ENCODE measurements at regions not wholly inside any gene's neighbourhood (a gene's known extent, or its start where the extent isn't known, plus 50 kb on each side); places are given as distances from the start of the nearest gene placed in this dataset.
A peak's percentile ranks its signal among the peaks of the same experiment; 100 is the strongest.
"Not testable (repeated sequence)": the region's sequence is repeated elsewhere in the genome, so short reads cannot be mapped to it uniquely, and the experiment has no call there.

DNA sequence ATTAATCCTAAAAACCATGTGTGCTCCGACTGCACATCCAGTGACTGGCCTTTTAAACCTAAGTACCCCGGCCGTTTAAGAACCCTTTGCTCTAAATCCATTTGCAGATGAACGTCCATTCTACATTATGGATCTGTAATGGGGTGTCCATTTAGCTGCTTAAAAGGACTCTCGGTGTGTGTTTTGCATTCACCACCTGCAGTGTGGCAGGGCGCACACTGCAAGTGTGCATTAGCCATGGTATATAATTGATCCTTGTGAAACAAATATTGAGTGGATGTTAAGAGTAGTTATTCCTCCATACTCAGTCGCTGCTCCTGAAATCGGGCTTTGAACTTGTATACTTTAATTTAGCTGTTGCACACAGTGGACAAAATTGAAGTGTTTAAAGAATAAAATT, 190.1 kb upstream of the WWC1 start:
- no peak for ATAC-seq
- no peaks in the 10 kb centered on the region for H3K9me3 Mint-ChIP-seq (ENCODE audit: insufficient read depth)
- no peaks in the 10 kb centered on the region for H3K27me3 Mint-ChIP-seq (ENCODE audit: low read depth)
- no peaks in the 10 kb centered on the region for H3K4me1 Mint-ChIP-seq (ENCODE audit: low read depth)
- ChIA-PET POLR2A (no interaction called here), CTCF (no interaction called here)
- no peak overlapping the region for H3K4me3 Mint-ChIP-seq
- no peak overlapping the region for H3K27ac Mint-ChIP-seq
- DNase-seq: no peak
- no peaks in the 10 kb centered on the region for H3K36me3 Mint-ChIP-seq (ENCODE audit: low read depth)

DNA sequence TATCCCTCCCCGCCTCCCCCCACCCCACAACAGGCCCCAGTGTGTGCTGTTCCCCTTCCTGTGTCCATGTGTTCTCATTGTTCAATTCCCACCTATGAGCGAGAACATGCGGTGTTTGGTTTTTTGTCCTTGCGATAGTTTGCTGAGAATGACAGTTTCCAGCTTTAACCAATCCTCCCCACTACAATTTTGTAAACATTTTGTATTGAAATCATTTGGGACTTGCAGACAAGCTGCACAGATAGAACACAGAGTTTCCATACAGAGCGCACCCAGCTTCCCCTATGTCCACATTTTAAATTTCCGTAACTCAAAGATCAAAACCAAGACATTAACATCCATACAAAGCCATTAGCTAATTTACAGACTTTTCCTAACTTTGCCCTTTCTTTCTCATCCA, 188.4 kb upstream of the WWC1 start:
- H3K4me3 Mint-ChIP-seq; H3K27me3 Mint-ChIP-seq (ENCODE audit: low read depth); CTCF ChIA-PET; H3K27ac Mint-ChIP-seq; DNase-seq; POLR2A ChIA-PET; H3K36me3 Mint-ChIP-seq (ENCODE audit: low read depth); ATAC-seq; H3K9me3 Mint-ChIP-seq (ENCODE audit: insufficient read depth); H3K4me1 Mint-ChIP-seq (ENCODE audit: low read depth): not testable (repeated sequence)

DNA sequence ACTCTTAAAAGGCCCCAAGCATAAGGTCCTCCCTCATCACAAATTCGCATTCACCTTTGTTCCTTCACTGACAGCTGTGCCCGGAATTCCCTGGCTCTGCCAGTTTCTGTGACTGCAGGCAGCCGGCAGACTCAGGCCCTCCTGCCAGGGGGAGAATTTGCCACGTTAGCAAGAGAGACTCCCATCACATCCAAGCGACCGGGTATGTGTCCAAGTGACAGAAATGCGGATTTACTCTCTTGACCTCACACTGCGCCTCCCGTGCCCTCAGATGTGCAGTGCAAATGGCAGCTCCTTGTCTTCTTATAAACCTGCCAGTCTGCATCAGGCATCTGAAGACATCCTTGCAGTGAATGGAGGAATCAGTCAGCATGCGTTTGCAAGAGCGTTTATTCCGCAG, 187.1 kb upstream of the WWC1 start:
- Mint-ChIP-seq H3K27ac (no peak overlapping the region), H3K9me3 (ENCODE audit: insufficient read depth) (no peaks in the 10 kb centered on the region)
- POLR2A ChIA-PET: no interaction called here

DNA sequence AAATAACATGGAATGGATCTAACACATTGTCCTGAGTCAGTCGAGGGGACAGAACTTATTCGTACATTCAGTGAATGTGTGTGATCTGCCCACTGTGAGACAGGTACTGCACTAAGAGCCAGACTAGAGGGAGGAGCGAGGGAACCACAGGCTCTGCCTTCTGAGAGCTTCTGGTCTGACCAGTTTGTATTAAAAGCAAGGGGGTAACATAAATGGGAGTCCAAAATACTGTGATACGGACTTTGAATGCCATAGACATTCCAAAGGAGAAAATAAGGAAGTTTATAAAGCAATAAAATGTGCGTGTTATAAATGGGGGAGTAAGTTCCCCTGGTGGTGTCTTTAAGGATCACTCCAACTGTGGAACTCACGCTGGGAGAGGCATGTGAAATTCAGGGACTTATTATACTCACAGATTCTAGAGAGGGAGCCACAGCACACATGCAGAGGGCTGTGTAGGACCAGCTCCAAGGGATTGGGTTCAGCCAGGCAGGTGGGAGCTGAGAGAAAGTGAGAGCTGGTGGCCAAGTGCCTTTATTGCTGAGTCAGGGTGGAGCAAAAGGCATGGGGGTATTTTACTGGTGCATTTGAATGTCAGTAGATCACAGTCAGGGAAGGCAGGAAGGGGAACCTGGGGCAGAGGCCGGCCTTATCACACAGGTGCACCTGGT, 186.5 kb upstream of the WWC1 start:
- DNase-seq (no peak), ATAC-seq (no peak)
- Mint-ChIP-seq H3K27ac (no peak overlapping the region), H3K27me3 (ENCODE audit: low read depth) (no peaks in the 10 kb centered on the region), H3K9me3 (ENCODE audit: insufficient read depth) (no peaks in the 10 kb centered on the region), H3K4me3 (no peak overlapping the region), H3K36me3 (ENCODE audit: low read depth) (no peaks in the 10 kb centered on the region), H3K4me1 (ENCODE audit: low read depth) (no peaks in the 10 kb centered on the region)
- POLR2A ChIA-PET: no interaction called here
- CTCF ChIA-PET: no interaction called here

More for the DNA sequence above, 187.1 kb upstream of the WWC1 start:
- Mint-ChIP-seq H3K4me3 (no peak overlapping the region), H3K27me3 (ENCODE audit: low read depth) (no peaks in the 10 kb centered on the region), H3K4me1 (ENCODE audit: low read depth) (no peaks in the 10 kb centered on the region), H3K36me3 (ENCODE audit: low read depth) (no peaks in the 10 kb centered on the region)
- ATAC-seq: no peak
- CTCF ChIA-PET: no interaction called here
- no peak for DNase-seq

DNA sequence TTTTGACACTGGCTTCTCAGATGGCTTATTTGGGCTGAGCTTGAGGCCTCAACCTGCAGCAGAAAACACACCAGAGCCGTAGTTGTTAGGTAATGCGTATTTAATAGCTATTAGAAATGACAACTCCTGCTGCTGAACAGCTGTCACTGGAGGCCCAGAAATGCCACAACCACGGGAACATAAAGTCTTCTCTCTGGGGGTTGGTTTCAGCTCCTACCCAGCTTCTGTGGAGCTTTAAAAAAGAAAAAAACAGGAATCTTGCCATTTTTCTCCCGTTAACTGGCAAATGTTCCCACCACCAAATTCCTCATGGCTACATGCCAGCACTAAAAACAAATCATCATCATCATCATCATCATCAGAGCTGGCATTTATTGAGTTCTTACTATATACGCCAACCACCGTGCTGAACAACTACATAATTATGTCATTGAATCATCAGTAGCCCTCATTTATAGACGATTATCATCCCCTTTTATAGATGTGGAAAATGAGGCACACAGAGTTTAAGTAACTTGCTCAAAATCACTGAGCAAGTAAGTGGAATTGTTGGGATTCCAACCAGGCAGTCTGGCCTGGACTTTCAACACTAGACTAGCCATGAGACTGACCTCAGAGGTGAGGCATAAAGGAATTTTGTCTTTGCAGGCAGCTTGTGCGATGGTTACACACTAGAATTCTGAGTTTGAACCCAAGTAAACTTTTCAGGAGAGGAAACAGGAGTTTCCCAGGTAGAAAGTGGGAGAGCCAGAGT, 185.3 kb upstream of the WWC1 start:
- H3K4me3 Mint-ChIP-seq: no peak overlapping the region
- CTCF ChIA-PET: no interaction called here

DNA sequence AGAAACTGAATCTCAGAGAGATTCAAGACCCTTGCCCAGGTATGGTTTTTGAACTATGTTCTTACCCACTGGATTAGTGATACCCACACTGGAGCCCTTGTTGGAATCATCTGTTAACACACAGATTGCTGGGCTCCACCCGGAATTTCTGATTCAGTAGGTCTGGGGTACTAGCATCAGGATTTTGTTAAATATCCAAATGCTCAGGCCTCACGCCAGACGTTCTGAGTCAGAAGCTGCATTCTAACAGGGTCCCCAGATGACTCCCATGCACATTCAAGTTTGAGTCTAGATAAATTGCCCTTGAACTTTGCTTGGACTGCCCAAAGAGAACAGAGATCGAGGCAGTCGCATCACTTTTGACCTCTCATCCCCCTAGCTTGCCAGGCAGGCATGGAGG, 182.0 kb upstream of the WWC1 start:
- Mint-ChIP-seq H3K9me3 (ENCODE audit: insufficient read depth) (no peaks in the 10 kb centered on the region), H3K27me3 (ENCODE audit: low read depth) (no peaks in the 10 kb centered on the region), H3K27ac (no peak overlapping the region), H3K36me3 (ENCODE audit: low read depth) (no peaks in the 10 kb centered on the region), H3K4me3 (no peak overlapping the region), H3K4me1 (ENCODE audit: low read depth) (no peaks in the 10 kb centered on the region)
- no peak for DNase-seq
- CTCF ChIA-PET: no interaction called here
- no peak for ATAC-seq
- POLR2A ChIA-PET: interaction anchor here (0.7 kb wide), 1 partner anchor 130 kb away, joined by 4 read pairs; no protein-coding TSS in a partner anchor

More for the DNA sequence above, 185.3 kb upstream of the WWC1 start:
- ATAC-seq (no peak), DNase-seq (no peak)
- Mint-ChIP-seq H3K36me3 (ENCODE audit: low read depth) (no peaks in the 10 kb centered on the region), H3K9me3 (ENCODE audit: insufficient read depth) (no peaks in the 10 kb centered on the region), H3K27ac (no peak overlapping the region), H3K4me1 (ENCODE audit: low read depth) (no peaks in the 10 kb centered on the region), H3K27me3 (ENCODE audit: low read depth) (no peaks in the 10 kb centered on the region)
- POLR2A ChIA-PET: no interaction called here

DNA sequence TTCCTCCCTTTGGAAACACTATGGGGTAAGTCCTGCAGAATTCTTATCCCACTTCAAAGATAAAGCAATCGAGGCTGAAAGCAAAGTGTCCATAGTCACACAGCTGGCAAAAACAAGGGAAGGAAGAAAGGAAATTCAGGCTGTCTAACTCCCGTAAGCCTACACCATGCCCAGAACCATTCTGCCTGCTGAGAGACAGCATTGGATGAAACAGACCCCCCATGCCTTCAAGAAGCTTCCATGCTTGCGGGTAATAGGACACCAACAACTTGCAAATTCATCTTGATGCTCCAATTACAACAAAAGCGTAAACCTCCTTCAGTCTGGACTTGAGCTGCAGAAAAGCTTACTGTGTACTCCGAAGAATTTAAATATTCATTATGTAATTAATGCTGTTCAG, 181.1 kb upstream of the WWC1 start:
- H3K4me1 Mint-ChIP-seq (ENCODE audit: low read depth): no peaks in the 10 kb centered on the region
- DNase-seq (no peak), ATAC-seq (no peak)
- no peaks in the 10 kb centered on the region for H3K36me3 Mint-ChIP-seq (ENCODE audit: low read depth)
- ChIA-PET CTCF (no interaction called here), POLR2A (no interaction called here)
- no peaks in the 10 kb centered on the region for H3K9me3 Mint-ChIP-seq (ENCODE audit: insufficient read depth)
- H3K27ac Mint-ChIP-seq: no peak overlapping the region
- H3K27me3 Mint-ChIP-seq (ENCODE audit: low read depth): no peaks in the 10 kb centered on the region
- no peak overlapping the region for H3K4me3 Mint-ChIP-seq

DNA sequence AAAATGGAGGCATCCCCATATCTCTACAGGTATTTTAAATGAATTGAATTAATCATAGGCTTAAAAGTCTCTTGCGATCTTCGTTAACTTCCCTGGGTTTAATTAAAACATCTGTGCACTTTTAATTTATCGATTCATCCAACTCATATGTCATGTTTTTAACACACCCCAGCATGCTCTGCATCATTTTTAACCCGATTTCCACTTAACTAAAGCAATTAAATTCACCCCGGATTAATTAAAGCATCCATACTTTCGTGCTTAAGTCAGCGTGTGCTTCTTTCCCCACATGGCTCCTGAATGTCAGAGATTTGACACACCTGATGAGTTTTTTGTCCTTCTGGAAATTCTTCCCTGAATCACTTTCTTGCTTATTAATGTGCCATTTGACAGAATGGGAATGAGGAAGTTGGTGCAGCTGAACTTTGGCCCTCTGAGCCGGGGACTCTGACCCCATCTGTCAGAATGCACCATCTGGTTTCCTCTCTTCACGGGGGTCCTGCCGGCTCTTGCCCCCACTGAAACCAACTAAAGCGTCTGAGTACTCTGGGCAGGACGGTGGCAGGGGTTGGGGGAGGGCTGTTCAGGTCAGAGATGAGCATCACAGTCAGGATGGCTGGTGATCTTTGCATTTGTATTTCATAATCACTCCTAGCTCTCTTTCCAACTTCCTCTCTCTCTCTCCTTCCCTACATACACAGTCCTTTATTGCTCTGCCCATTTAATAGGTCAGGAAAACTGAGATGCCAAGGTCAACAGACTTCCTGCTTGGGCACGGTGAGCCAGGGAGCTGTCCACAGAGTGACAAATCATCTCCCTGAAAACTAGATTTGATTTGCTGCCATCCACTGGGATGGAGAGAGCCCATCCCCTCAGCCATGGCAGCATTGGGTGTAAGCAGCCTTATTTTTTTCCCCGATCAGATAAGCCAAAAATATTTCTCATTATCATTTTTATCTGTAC, 180.3 kb upstream of the WWC1 start:
- H3K36me3 Mint-ChIP-seq (ENCODE audit: low read depth): no peaks in the 10 kb centered on the region
- H3K4me3 Mint-ChIP-seq: no peak overlapping the region
- H3K27ac Mint-ChIP-seq: no peak overlapping the region
- ChIA-PET POLR2A (no interaction called here), CTCF (no interaction called here)
- H3K27me3 Mint-ChIP-seq (ENCODE audit: low read depth): no peaks in the 10 kb centered on the region
- H3K4me1 Mint-ChIP-seq (ENCODE audit: low read depth): no peaks in the 10 kb centered on the region
- ATAC-seq: no peak
- H3K9me3 Mint-ChIP-seq (ENCODE audit: insufficient read depth): no peaks in the 10 kb centered on the region
- DNase-seq: no peak

DNA sequence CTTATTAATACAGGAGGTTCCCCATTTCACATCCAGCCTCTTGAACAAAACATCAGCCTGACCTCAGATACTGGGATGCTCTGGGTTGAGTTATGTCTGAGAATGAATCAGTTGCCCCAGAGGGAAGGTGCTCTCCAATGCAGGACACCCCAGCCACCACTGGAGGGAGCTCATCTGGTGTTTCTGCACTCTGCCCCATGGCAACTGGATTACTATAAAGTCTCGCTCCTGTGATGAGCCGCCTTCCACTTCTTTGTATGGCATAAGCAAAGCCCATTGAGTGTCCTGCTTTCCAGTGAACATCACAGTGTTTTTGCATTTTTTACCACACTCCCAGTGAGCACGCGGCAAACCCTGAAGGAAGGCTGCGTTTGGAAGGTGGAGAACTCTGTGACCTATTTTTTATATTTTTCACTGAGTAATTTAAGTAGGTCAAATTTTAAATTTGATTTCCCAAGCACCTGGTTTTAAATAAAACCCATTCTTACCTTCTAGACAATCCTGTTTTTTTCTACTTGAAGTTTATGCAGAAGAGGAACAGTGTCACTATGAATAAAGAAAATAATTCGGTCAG, 176.9 kb upstream of the WWC1 start:
- ATAC-seq (no peak), DNase-seq (peak; percentile 47)
- no peak overlapping the region for H3K27ac Mint-ChIP-seq
- ChIA-PET POLR2A (no interaction called here), CTCF (interaction anchor here (0.9 to 1.4 kb wide), 2 partner anchors 33 to 105 kb away, joined by 3 to 11 read pairs; no protein-coding TSS in a partner anchor)
- H3K4me3 Mint-ChIP-seq: no peak overlapping the region
- no peaks in the 10 kb centered on the region for H3K4me1 Mint-ChIP-seq (ENCODE audit: low read depth)
- H3K27me3 Mint-ChIP-seq (ENCODE audit: low read depth): no peaks in the 10 kb centered on the region
- H3K36me3 Mint-ChIP-seq (ENCODE audit: low read depth): no peaks in the 10 kb centered on the region
- H3K9me3 Mint-ChIP-seq (ENCODE audit: insufficient read depth): no peaks in the 10 kb centered on the region

DNA sequence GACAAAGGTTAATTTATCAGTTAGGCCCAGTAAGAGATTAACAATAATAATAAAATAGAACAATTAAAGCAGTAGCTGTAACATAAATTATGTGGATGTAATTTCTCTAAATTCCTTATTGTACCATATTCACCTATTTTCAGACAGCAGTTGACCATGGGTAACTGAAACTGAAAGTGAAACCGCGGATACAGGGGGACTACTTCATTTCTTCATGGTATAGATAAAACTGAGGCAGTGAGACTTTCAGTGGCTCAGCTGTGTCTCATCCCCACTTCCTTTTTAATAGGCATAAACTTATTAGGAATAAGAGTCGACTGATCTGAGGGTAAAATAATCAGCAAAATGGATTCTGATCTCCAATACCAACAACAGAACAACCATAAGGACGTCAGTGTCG, 174.0 kb upstream of the WWC1 start:
- CTCF ChIA-PET: no interaction called here
- DNase-seq (no peak), ATAC-seq (no peak)
- Mint-ChIP-seq H3K4me1 (ENCODE audit: low read depth) (no peaks in the 10 kb centered on the region), H3K27ac (no peak overlapping the region), H3K27me3 (ENCODE audit: low read depth) (no peaks in the 10 kb centered on the region), H3K4me3 (no peak overlapping the region), H3K36me3 (ENCODE audit: low read depth) (no peaks in the 10 kb centered on the region), H3K9me3 (ENCODE audit: insufficient read depth) (no peaks in the 10 kb centered on the region)
- POLR2A ChIA-PET: no interaction called here

DNA sequence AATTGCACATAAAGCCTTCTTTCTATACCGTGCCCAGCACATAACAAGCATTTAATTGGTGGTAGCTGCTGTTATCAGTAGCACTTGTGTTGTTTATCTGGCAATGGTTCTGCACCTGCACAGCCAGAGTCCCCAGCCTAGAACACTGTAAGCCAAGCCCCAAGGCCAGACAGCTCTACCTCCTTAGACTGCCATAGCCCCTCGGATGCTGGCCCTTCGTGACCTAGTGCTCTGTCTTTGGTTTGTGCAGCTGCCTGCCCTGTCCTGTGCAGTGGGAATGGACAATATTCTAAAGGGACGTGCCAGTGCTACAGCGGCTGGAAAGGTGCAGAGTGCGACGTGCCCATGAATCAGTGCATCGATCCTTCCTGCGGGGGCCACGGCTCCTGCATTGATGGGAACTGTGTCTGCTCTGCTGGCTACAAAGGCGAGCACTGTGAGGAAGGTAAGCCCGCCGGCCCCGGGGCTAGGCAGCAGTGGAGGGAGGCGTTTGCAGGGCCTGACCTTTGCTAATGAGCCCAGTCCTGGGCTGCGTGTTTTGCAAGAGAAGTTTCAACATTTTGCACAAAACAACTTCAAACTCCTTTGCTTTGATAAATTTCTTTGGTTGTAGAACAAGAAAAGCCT, 173.3 kb upstream of the WWC1 start:
- CTCF ChIA-PET: no interaction called here
- ATAC-seq (no peak), DNase-seq (no peak)
- POLR2A ChIA-PET: no interaction called here
- Mint-ChIP-seq H3K4me3 (no peak overlapping the region), H3K27me3 (ENCODE audit: low read depth) (no peaks in the 10 kb centered on the region), H3K36me3 (ENCODE audit: low read depth) (no peaks in the 10 kb centered on the region), H3K9me3 (ENCODE audit: insufficient read depth) (no peaks in the 10 kb centered on the region), H3K4me1 (ENCODE audit: low read depth) (no peaks in the 10 kb centered on the region), H3K27ac (no peak overlapping the region)

Measured in activated CD8-positive, alpha-beta T cell treated with anti-CD3 and anti-CD28 coated beads, Interleukin-2, amount 10 ng/mL, durations not matched to agents 7 days and 5 days (primary cell).